SU-DHL-6 (cell line): ENCODE measurements at regions not wholly inside any gene's neighbourhood (a gene's known extent, or its start where the extent isn't known, plus 50 kb on each side); places are given as distances from the start of the nearest gene placed in this dataset.

Source experiments
- H2AFZ ChIP-seq: fragments of 200-600 bp; sonication (generic); 2 replicates; pipeline ENCODE4 v1.6.1; 2014; ENCODE audit warnings: low read depth, mild to moderate bottlenecking, moderate library complexity, mixed read lengths, antibody characterized with exemption, low read length; ENCODE audit not compliant: severe bottlenecking
- H3F3A ChIP-seq: fragments of 200-600 bp; shearing (Covaris generic); 2 replicates; pipeline ENCODE4 v1.6.0; 2016; ENCODE audit warnings: antibody characterized with exemption, mild to moderate bottlenecking; ENCODE audit not compliant: insufficient read depth
- H3K27ac ChIP-seq: fragments of 200-600 bp; sonication (generic); 2 replicates; pipeline ENCODE4 v1.5.1; 2016; ENCODE audit warnings: low read depth, mild to moderate bottlenecking, low read length, moderate library complexity, mixed read lengths
- H3K27me3 ChIP-seq: fragments of 200-600 bp; sonication (generic), shearing (Covaris generic); 2 replicates; pipeline ENCODE4 v1.6.0; 2014; ENCODE audit warnings: mild to moderate bottlenecking, low read length
- H3K36me3 ChIP-seq: fragments of 200-600 bp; sonication (generic); 2 replicates; pipeline ENCODE4 v1.6.1; 2014; ENCODE audit warnings: mild to moderate bottlenecking, low read length, mixed read lengths
- H3K4me2 ChIP-seq: fragments of 300-600, 200-600 bp; shearing (Covaris generic), sonication (generic); 2 replicates; pipeline ENCODE4 v1.6.0; 2014; ENCODE audit warnings: low read length, low read depth, mild to moderate bottlenecking; ENCODE audit not compliant: poor library complexity, severe bottlenecking
- H3K4me3 ChIP-seq: fragments of 200-600 bp; sonication (generic); 2 replicates; pipeline ENCODE4 v1.5.1; 2014; ENCODE audit warnings: antibody characterized with exemption, low read length, mild to moderate bottlenecking, mixed read lengths; ENCODE audit not compliant: insufficient read depth, poor library complexity, severe bottlenecking
- H3K79me2 ChIP-seq: fragments of 200-600 bp; sonication (generic); 2 replicates; pipeline ENCODE4 v1.6.1; 2014; ENCODE audit warnings: mild to moderate bottlenecking, low read length, moderate library complexity; ENCODE audit not compliant: insufficient read depth
- H3K9ac ChIP-seq: fragments of 200-600 bp; sonication (generic); 2 replicates; pipeline ENCODE4 v1.7.0; 2014; ENCODE audit warnings: mild to moderate bottlenecking, low read length
- H3K9me2 ChIP-seq: fragments of 200-600 bp; sonication (generic); replicated peaks from 2 replicates; pipeline ENCODE4 v1.6.1; 2014; ENCODE audit warnings: low read length; ENCODE audit not compliant: insufficient read depth
- H3K9me3 ChIP-seq: fragments of 200-600 bp; sonication (generic); 2 replicates; pipeline ENCODE4 v1.6.1; 2014; ENCODE audit warnings: low read length, mixed read lengths; ENCODE audit not compliant: insufficient read depth
- H4K20me1 ChIP-seq: fragments of 200-600 bp; sonication (generic); 2 replicates; pipeline ENCODE4 v1.6.1; 2014; ENCODE audit warnings: low read depth, mild to moderate bottlenecking, antibody characterized with exemption, low read length, moderate library complexity, mixed read lengths
- CTCF ChIP-seq: fragments of 200-600 bp; sonication (generic); IDR thresholded peaks from one replicate; pipeline ENCODE4 v1.5.1; 2017; ENCODE audit warnings: antibody characterized with exemption, mild to moderate bottlenecking, low read length, moderate library complexity; ENCODE audit not compliant: insufficient read depth, poor library complexity, severe bottlenecking
- EZH2phosphoT487 ChIP-seq: fragments of 200-600 bp; sonication (generic), shearing (Covaris generic); conservative IDR thresholded peaks from 2 replicates; pipeline ENCODE4 v1.6.1; 2018; ENCODE audit warnings: mild to moderate bottlenecking, antibody characterized with exemption, low read length, moderate library complexity, mixed read lengths

GRCh38 chr1:244205171-244205570 is 154.1 kb downstream of the ZBTB18 start:
- H4K20me1 ChIP-seq = no peaks in the 10 kb centered on the region
- no peaks in the 10 kb centered on the region for H3K9me3 ChIP-seq
- no peak overlapping the region for H2AFZ ChIP-seq
- no peak overlapping the region for H3K4me3 ChIP-seq
- no peaks in the 10 kb centered on the region for H3F3A ChIP-seq
- H3K9me2 ChIP-seq = no peaks in the 10 kb centered on the region
- H3K27ac ChIP-seq = no peak overlapping the region
- no peak overlapping the region for H3K9ac ChIP-seq
- TF ChIP-seq CTCF (no peak), EZH2phosphoT487 (no peak)
- H3K27me3 ChIP-seq = no peaks in the 10 kb centered on the region
- no peaks in the 10 kb centered on the region for H3K79me2 ChIP-seq
- H3K36me3 ChIP-seq = no peaks in the 10 kb centered on the region
- H3K4me2 ChIP-seq = no peak overlapping the region

GRCh38 chr1:244205906-244206305 is 154.8 kb downstream of the ZBTB18 start:
- Histone ChIP-seq H3K4me2 (no peak overlapping the region), H3K9me2 (no peaks in the 10 kb centered on the region), H3K36me3 (no peaks in the 10 kb centered on the region), H2AFZ (no peak overlapping the region), H3F3A (no peaks in the 10 kb centered on the region), H3K27ac (no peak overlapping the region), H3K4me3 (no peak overlapping the region), H3K79me2 (no peaks in the 10 kb centered on the region), H3K9me3 (no peaks in the 10 kb centered on the region), H3K9ac (no peak overlapping the region), H4K20me1 (no peaks in the 10 kb centered on the region), H3K27me3 (no peaks in the 10 kb centered on the region)
- TF ChIP-seq CTCF = no peak
- TF ChIP-seq EZH2phosphoT487 = no peak

GRCh38 chr1:244207042-244207934 is 156.2 kb downstream of the ZBTB18 start:
- H3K9me2 ChIP-seq = no peaks in the 10 kb centered on the region
- H4K20me1 ChIP-seq = no peaks in the 10 kb centered on the region
- H3K27ac ChIP-seq = no peak overlapping the region
- H3K4me2 ChIP-seq = no peak overlapping the region
- H3F3A ChIP-seq = no peaks in the 10 kb centered on the region
- TF ChIP-seq EZH2phosphoT487 = no peak
- TF ChIP-seq CTCF = no peak
- H3K9ac ChIP-seq = no peak overlapping the region
- no peaks in the 10 kb centered on the region for H3K36me3 ChIP-seq
- no peaks in the 10 kb centered on the region for H3K27me3 ChIP-seq
- H2AFZ ChIP-seq = no peak overlapping the region
- no peaks in the 10 kb centered on the region for H3K9me3 ChIP-seq
- H3K4me3 ChIP-seq = no peak overlapping the region
- no peaks in the 10 kb centered on the region for H3K79me2 ChIP-seq
